NCI-H2171 treated with DMSO at 0.1 percent for 48 hours (cell line): ENCODE measurements at regions not wholly inside any gene's neighbourhood (a gene's known extent, or its start where the extent isn't known, plus 50 kb on each side); places are given as distances from the start of the nearest gene placed in this dataset.

ENCODE experiments used
- DNase-seq: peaks from one replicate; lab custom pipeline; 2025; lab: John Stamatoyannopoulos, UW

GRCh38 chr15:94177112-94177511 is 54.2 kb upstream of the MCTP2 start:
- DNase-seq: no peak

GRCh38 chr15:94175420-94175819 is 55.9 kb upstream of the MCTP2 start:
- no peak for DNase-seq

- no peak for DNase-seq
Measured at GRCh38 chr15:94174399-94174802, 57.0 kb upstream of the MCTP2 start.

- DNase-seq: no peak
Measured at GRCh38 chr15:94168250-94168649, 63.1 kb upstream of the MCTP2 start.

- no peak for DNase-seq
Measured at GRCh38 chr15:94164971-94165370, 66.4 kb upstream of the MCTP2 start.

- peak; percentile 11 for DNase-seq
Measured at GRCh38 chr15:94164202-94164807, 67.1 kb upstream of the MCTP2 start.

- DNase-seq: no peak
Measured at GRCh38 chr15:94162939-94163338, 68.4 kb upstream of the MCTP2 start.

- DNase-seq: no peak
Measured at GRCh38 chr15:94154255-94154654, 77.1 kb upstream of the MCTP2 start.

GRCh38 chr15:94145046-94145445 is 86.3 kb upstream of the MCTP2 start:
- DNase-seq: no peak

GRCh38 chr15:94141802-94142201 is 89.6 kb upstream of the MCTP2 start:
- DNase-seq: no peak

GRCh38 chr15:94135486-94136147 is 95.7 kb upstream of the MCTP2 start:
- DNase-seq: peak; percentile 1

GRCh38 chr15:94131875-94132274 is 99.5 kb upstream of the MCTP2 start:
- DNase-seq: no peak

GRCh38 chr15:94130504-94130903 is 100.9 kb upstream of the MCTP2 start:
- DNase-seq: no peak

GRCh38 chr15:94127006-94127405 is 104.4 kb upstream of the MCTP2 start:
- peak; percentile 34 for DNase-seq

GRCh38 chr15:94125698-94126097 is 105.7 kb upstream of the MCTP2 start:
- peak; percentile 35 for DNase-seq

GRCh38 chr15:94125156-94125555 is 106.2 kb upstream of the MCTP2 start:
- DNase-seq: no peak

GRCh38 chr15:94122516-94122915 is 108.8 kb upstream of the MCTP2 start:
- no peak for DNase-seq

- DNase-seq: peak; percentile 87
Measured at GRCh38 chr15:94119923-94120775, 111.2 kb upstream of the MCTP2 start.

- DNase-seq: no peak
Measured at GRCh38 chr15:94119298-94119811, 112.0 kb upstream of the MCTP2 start.

- no peak for DNase-seq
Measured at GRCh38 chr15:94110476-94111130, 120.8 kb upstream of the MCTP2 start.

- no peak for DNase-seq
Measured at GRCh38 chr15:94107652-94108051, 123.7 kb upstream of the MCTP2 start.

- DNase-seq: no peak
Measured at GRCh38 chr15:94105760-94106159, 125.6 kb upstream of the MCTP2 start.
